ENCODE measurements at regions not wholly inside any gene's neighbourhood (a gene's known extent, or its start where the extent isn't known, plus 50 kb on each side); places are given as distances from the start of the nearest gene placed in this dataset.

DNA sequence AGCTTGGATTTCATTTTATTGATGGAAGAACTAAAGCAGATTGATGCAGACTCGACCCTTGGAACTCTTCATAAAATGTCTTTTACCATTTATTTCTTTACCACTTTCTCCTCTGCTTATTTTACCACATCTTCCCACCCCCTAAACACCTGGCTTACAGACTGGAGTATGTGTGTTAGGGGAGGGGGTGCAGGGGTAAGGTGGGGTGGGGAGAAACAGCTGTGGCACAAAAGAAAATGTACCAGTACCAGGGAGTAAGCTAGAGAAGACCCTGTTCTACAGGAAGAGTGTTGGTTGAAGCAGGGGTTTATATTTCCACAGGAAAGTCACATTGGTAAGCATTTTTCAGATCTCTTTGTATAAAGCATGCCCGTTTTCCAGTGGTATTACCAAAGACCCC, 312.7 kb upstream of the MTNR1B start:
- H3F3A ChIP-seq (replicated peaks; ENCODE audit: insufficient read depth): no peaks in the 10 kb centered on the region
- ChIA-PET CTCF (no interaction called here), POLR2A (no interaction called here)
- no peaks in the 10 kb centered on the region for H3K9me3 ChIP-seq
- DNase-seq: no peak
- peaks cover 0 to 3% of the 10 kb centered on the region in 2 experiments; a peak in 2 of 4 replicates for H3K4me1 ChIP-seq (ENCODE audit: control insufficient read depth in 1 of 2, insufficient read depth in 2 of 2, low read depth in 1 of 2, low read length in 1 of 2)
- H3K4me3 ChIP-seq (ENCODE audit: low read depth in 2 of 2, low read length in 1 of 2): no peak overlapping the region
- no peaks in the 10 kb centered on the region for H3K9me2 ChIP-seq
- no peaks in the 10 kb centered on the region for H3K27me3 ChIP-seq (ENCODE audit: insufficient read depth)
- no peaks in the 10 kb centered on the region for H3K79me2 ChIP-seq (ENCODE audit: insufficient read depth)
- H3K4me2 ChIP-seq: no peak overlapping the region
- no peak overlapping the region for H2AFZ ChIP-seq (ENCODE audit: low read depth)
- no peaks in the 10 kb centered on the region for H3K36me3 ChIP-seq (replicated peaks in 1 of 2; ENCODE audit: control insufficient read depth in 1 of 2, insufficient read depth in 2 of 2, low read length in 1 of 2)
- no peaks in the 10 kb centered on the region for H4K20me1 ChIP-seq (ENCODE audit: insufficient read depth)
- H3K9ac ChIP-seq: no peak overlapping the region
- 41% methylated on average over 2 of the region's 2 CpGs for WGBS (ENCODE audit: low lambda C conversion rate)
- no peak overlapping the region for H3K27ac ChIP-seq (ENCODE audit: low read depth in 2 of 2, low read length in 1 of 2)
- TF ChIP-seq EZH2phosphoT487 (IDR thresholded peaks at IDR 0.05; ENCODE audit: borderline replicate concordance, low read depth) (no peak), RAD21 (IDR thresholded peaks at IDR 0.05; ENCODE audit: low read length) (no peak), MXI1 (IDR thresholded peaks at IDR 0.05; ENCODE audit: low read depth, low read length) (no peak), FOXM1 (IDR thresholded peaks at IDR 0.05; ENCODE audit: low read depth) (no peak), RXRA (IDR thresholded peaks at IDR 0.05; ENCODE audit: borderline replicate concordance, low read depth) (no peak), GATA2 (CRISPR knock-in tag; IDR thresholded peaks at IDR 0.05) (no peak), NFIC (IDR thresholded peaks at IDR 0.05; ENCODE audit: borderline replicate concordance) (no peak), ELF1 (IDR thresholded peaks at IDR 0.05) (no peak)
- TF ChIP-seq, protein P1, sequence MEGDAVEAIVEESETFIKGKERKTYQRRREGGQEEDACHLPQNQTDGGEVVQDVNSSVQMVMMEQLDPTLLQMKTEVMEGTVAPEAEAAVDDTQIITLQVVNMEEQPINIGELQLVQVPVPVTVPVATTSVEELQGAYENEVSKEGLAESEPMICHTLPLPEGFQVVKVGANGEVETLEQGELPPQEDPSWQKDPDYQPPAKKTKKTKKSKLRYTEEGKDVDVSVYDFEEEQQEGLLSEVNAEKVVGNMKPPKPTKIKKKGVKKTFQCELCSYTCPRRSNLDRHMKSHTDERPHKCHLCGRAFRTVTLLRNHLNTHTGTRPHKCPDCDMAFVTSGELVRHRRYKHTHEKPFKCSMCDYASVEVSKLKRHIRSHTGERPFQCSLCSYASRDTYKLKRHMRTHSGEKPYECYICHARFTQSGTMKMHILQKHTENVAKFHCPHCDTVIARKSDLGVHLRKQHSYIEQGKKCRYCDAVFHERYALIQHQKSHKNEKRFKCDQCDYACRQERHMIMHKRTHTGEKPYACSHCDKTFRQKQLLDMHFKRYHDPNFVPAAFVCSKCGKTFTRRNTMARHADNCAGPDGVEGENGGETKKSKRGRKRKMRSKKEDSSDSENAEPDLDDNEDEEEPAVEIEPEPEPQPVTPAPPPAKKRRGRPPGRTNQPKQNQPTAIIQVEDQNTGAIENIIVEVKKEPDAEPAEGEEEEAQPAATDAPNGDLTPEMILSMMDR (IDR thresholded peaks at IDR 0.05): no peak
- TF ChIP-seq, protein P2, sequence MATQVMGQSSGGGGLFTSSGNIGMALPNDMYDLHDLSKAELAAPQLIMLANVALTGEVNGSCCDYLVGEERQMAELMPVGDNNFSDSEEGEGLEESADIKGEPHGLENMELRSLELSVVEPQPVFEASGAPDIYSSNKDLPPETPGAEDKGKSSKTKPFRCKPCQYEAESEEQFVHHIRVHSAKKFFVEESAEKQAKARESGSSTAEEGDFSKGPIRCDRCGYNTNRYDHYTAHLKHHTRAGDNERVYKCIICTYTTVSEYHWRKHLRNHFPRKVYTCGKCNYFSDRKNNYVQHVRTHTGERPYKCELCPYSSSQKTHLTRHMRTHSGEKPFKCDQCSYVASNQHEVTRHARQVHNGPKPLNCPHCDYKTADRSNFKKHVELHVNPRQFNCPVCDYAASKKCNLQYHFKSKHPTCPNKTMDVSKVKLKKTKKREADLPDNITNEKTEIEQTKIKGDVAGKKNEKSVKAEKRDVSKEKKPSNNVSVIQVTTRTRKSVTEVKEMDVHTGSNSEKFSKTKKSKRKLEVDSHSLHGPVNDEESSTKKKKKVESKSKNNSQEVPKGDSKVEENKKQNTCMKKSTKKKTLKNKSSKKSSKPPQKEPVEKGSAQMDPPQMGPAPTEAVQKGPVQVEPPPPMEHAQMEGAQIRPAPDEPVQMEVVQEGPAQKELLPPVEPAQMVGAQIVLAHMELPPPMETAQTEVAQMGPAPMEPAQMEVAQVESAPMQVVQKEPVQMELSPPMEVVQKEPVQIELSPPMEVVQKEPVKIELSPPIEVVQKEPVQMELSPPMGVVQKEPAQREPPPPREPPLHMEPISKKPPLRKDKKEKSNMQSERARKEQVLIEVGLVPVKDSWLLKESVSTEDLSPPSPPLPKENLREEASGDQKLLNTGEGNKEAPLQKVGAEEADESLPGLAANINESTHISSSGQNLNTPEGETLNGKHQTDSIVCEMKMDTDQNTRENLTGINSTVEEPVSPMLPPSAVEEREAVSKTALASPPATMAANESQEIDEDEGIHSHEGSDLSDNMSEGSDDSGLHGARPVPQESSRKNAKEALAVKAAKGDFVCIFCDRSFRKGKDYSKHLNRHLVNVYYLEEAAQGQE (IDR thresholded peaks at IDR 0.05; ENCODE audit: low read depth, low read length): no peak
- TF ChIP-seq, protein P3, sequence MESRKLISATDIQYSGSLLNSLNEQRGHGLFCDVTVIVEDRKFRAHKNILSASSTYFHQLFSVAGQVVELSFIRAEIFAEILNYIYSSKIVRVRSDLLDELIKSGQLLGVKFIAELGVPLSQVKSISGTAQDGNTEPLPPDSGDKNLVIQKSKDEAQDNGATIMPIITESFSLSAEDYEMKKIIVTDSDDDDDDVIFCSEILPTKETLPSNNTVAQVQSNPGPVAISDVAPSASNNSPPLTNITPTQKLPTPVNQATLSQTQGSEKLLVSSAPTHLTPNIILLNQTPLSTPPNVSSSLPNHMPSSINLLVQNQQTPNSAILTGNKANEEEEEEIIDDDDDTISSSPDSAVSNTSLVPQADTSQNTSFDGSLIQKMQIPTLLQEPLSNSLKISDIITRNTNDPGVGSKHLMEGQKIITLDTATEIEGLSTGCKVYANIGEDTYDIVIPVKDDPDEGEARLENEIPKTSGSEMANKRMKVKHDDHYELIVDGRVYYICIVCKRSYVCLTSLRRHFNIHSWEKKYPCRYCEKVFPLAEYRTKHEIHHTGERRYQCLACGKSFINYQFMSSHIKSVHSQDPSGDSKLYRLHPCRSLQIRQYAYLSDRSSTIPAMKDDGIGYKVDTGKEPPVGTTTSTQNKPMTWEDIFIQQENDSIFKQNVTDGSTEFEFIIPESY (IDR thresholded peaks at IDR 0.05; ENCODE audit: borderline replicate concordance, low read depth): no peak
- TF ChIP-seq, protein P4, sequence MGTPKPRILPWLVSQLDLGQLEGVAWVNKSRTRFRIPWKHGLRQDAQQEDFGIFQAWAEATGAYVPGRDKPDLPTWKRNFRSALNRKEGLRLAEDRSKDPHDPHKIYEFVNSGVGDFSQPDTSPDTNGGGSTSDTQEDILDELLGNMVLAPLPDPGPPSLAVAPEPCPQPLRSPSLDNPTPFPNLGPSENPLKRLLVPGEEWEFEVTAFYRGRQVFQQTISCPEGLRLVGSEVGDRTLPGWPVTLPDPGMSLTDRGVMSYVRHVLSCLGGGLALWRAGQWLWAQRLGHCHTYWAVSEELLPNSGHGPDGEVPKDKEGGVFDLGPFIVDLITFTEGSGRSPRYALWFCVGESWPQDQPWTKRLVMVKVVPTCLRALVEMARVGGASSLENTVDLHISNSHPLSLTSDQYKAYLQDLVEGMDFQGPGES (IDR thresholded peaks at IDR 0.05; ENCODE audit: low read depth, low read length): no peak
- TF ChIP-seq, protein P5, sequence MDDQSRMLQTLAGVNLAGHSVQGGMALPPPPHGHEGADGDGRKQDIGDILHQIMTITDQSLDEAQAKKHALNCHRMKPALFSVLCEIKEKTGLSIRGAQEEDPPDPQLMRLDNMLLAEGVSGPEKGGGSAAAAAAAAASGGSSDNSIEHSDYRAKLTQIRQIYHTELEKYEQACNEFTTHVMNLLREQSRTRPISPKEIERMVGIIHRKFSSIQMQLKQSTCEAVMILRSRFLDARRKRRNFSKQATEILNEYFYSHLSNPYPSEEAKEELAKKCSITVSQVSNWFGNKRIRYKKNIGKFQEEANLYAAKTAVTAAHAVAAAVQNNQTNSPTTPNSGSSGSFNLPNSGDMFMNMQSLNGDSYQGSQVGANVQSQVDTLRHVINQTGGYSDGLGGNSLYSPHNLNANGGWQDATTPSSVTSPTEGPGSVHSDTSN (IDR thresholded peaks at IDR 0.05): no peak
- TF ChIP-seq, protein P6, sequence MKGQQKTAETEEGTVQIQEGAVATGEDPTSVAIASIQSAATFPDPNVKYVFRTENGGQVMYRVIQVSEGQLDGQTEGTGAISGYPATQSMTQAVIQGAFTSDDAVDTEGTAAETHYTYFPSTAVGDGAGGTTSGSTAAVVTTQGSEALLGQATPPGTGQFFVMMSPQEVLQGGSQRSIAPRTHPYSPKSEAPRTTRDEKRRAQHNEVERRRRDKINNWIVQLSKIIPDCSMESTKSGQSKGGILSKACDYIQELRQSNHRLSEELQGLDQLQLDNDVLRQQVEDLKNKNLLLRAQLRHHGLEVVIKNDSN (IDR thresholded peaks at IDR 0.05; ENCODE audit: borderline replicate concordance, low read depth): no peak

All from SK-N-SH (cell line).